ENCODE measurements at regions not wholly inside any gene's neighbourhood (a gene's known extent, or its start where the extent isn't known, plus 50 kb on each side); places are given as distances from the start of the nearest gene placed in this dataset.

- 0% methylated on average over 2 of the region's 2 CpGs for WGBS (ENCODE audit: insufficient coverage, low coverage, missing lambda C conversion rate)
- no peaks in the 10 kb centered on the region for H4K20me1 ChIP-seq (replicated peaks; ENCODE audit: control insufficient read depth, insufficient read depth, low read length)
- no peak overlapping the region for H3K4me3 ChIP-seq
- no peak for ATAC-seq
- peak; percentile 1; the same call in 1 of the 2 replicates for TF ChIP-seq SPI1 (IDR thresholded peaks at IDR 0.05; ENCODE audit: borderline replicate concordance, low read depth, low read length)
- no peak for TF ChIP-seq MBD1 (CRISPR knock-in tag; IDR thresholded peaks at IDR 0.05)
- no peak for FAIRE-seq
- ChIA-PET CTCF (ENCODE audit: low intra/inter-chr PET ratio) (no interaction called here), POLR2A (no interaction called here)
- no peaks in the 10 kb centered on the region for H3K9me3 ChIP-seq (replicated peaks; ENCODE audit: control insufficient read depth, insufficient read depth, low read depth, low read length)
- H3K27ac ChIP-seq (ENCODE audit: extremely low read depth, low read depth, low read length), result no peak overlapping the region
- H3K9ac ChIP-seq (ENCODE audit: insufficient read depth in 1 of 2, low read depth in 2 of 2, low read length in 2 of 2), result no peak overlapping the region
- no peaks in the 10 kb centered on the region for H3K9me1 ChIP-seq (ENCODE audit: control insufficient read depth, insufficient read depth, low read length)
- no peaks in the 10 kb centered on the region for H3K4me1 ChIP-seq (replicated peaks in 1 of 2; ENCODE audit: control insufficient read depth in 2 of 2, insufficient read depth in 2 of 2, low read length in 2 of 2)
- no peak overlapping the region for H2AFZ ChIP-seq (ENCODE audit: low read depth, low read length)
- no peaks in the 10 kb centered on the region for H3K36me3 ChIP-seq (ENCODE audit: control insufficient read depth, insufficient read depth, low read length)
- H3K4me2 ChIP-seq (ENCODE audit: insufficient read depth, low read length), result no peak overlapping the region
- H3K27me3 ChIP-seq (ENCODE audit: control insufficient read depth in 2 of 2, insufficient read depth in 2 of 2, low read length in 2 of 2), result no peaks in the 10 kb centered on the region
- intact Hi-C loops (cut with micrococcal nuclease) (no loop called here), in situ Hi-C loops (cut with MboI) (no loop called here)
- no peaks in the 10 kb centered on the region for H3K79me2 ChIP-seq (ENCODE audit: control insufficient read depth, insufficient read depth, low read length)
- DNase-seq (ENCODE audit: extremely low read depth in 1 of 4, low spot score in 3 of 4), result no peak
- BruUV-seq (replicated peaks), result no TSS peak
These were observed 191.9 kb upstream of the POU1F1 start for GRCh38 chr3:87468235-87468634.

- Histone ChIP-seq H3K9me1 (ENCODE audit: control insufficient read depth, insufficient read depth, low read length) (no peaks in the 10 kb centered on the region), H3K9me3 (replicated peaks; ENCODE audit: control insufficient read depth, insufficient read depth, low read depth, low read length) (no peaks in the 10 kb centered on the region), H2AFZ (ENCODE audit: low read depth, low read length) (no peak overlapping the region), H3K4me3 (no peak overlapping the region), H3K4me2 (ENCODE audit: insufficient read depth, low read length) (no peak overlapping the region), H3K4me1 (replicated peaks in 1 of 2; ENCODE audit: control insufficient read depth in 2 of 2, insufficient read depth in 2 of 2, low read length in 2 of 2) (no peaks in the 10 kb centered on the region), H3K79me2 (ENCODE audit: control insufficient read depth, insufficient read depth, low read length) (no peaks in the 10 kb centered on the region), H3K36me3 (ENCODE audit: control insufficient read depth, insufficient read depth, low read length) (no peaks in the 10 kb centered on the region), H3K27ac (ENCODE audit: extremely low read depth, low read depth, low read length) (no peak overlapping the region), H3K9ac (ENCODE audit: insufficient read depth in 1 of 2, low read depth in 2 of 2, low read length in 2 of 2) (no peak overlapping the region), H3K27me3 (ENCODE audit: control insufficient read depth in 2 of 2, insufficient read depth in 2 of 2, low read length in 2 of 2) (no peaks in the 10 kb centered on the region), H4K20me1 (replicated peaks; ENCODE audit: control insufficient read depth, insufficient read depth, low read length) (no peaks in the 10 kb centered on the region)
- no peak for ATAC-seq
- FAIRE-seq, result no peak
- intact Hi-C loops (cut with micrococcal nuclease) (no loop called here), in situ Hi-C loops (cut with MboI) (no loop called here)
- ChIA-PET POLR2A (no interaction called here), CTCF (ENCODE audit: low intra/inter-chr PET ratio) (no interaction called here)
- no TSS peak for BruUV-seq (replicated peaks)
- DNase-seq (ENCODE audit: extremely low read depth in 1 of 4, low spot score in 3 of 4), result no peak
- TF ChIP-seq ZNF184 (CRISPR knock-in tag; IDR thresholded peaks at IDR 0.05) (no peak), ZBTB11 (CRISPR knock-in tag; IDR thresholded peaks at IDR 0.05) (no peak), ZNF280B (CRISPR knock-in tag; IDR thresholded peaks at IDR 0.05) (no peak), RBM25 (IDR thresholded peaks at IDR 0.05; ENCODE audit: low read depth, low read length, severe bottlenecking) (no peak), SREBF1 (IDR thresholded peaks at IDR 0.05; ENCODE audit: borderline replicate concordance, low read depth, low read length) (no peak)
These were observed 185.8 kb upstream of the POU1F1 start for GRCh38 chr3:87462228-87462627.
